Spleen (tissue), 7 donors: ENCODE measurements at regions not wholly inside any gene's neighbourhood (a gene's known extent, or its start where the extent isn't known, plus 50 kb on each side); places are given as distances from the start of the nearest gene placed in this dataset.

Source experiments
- POLR2A ChIP-seq, 3 donors: fragments of 450-650 bp; IDR thresholded peaks; one replicate each; pipeline ENCODE4 v1.5.1; 2017; ENCODE audit warnings: antibody characterized with exemption in 3 of 3, mild to moderate bottlenecking in 1 of 3
- TF ChIP-seq, protein P1 (sequence below), 11 experiments: fragments of 200-600 bp in 7 of 11; fragments of 450-650 bp in 4 of 11; sonication (generic) in 4 of 11; IDR thresholded peaks in 8 of 11; conservative IDR thresholded peaks in 3 of 11; 1 replicate in 7 of 11; 2 replicates in 4 of 11; pipeline versions ENCODE4 v1.4.0 to v1.8.0; 2016 to 2021; ENCODE audit warnings: antibody characterized with exemption in 11 of 11, inconsistent platforms in 4 of 11, mild to moderate bottlenecking in 1 of 11
- donor health status: DM: no; HTN: no; CAD: no; lungs with moderate emphysema.
- donor health status: DM: no; HTN: no; CAD: no.
- donor health status: DM: no; HTN: no; CAD: no.

DNA sequence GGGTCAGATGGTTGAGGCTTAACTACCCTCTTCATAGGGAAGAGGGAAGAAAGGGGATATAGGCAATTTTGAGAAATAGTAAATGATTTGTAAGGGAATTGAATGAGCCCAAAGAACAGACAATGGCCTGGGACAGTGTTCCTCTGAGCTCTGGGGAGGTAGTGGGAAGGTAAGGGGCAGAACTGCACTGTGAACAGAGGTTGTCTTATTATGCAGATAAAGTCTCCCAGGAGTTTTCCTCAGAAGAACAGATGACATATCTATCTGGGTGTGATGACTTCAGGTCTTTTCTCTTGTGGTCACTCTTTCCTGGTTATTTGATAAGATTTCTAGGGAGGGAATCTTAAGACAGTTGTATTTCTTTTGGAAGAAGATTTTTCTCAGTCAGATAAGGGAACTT, 296.1 kb downstream of the ZEB1 start:
- TF ChIP-seq, protein P1, sequence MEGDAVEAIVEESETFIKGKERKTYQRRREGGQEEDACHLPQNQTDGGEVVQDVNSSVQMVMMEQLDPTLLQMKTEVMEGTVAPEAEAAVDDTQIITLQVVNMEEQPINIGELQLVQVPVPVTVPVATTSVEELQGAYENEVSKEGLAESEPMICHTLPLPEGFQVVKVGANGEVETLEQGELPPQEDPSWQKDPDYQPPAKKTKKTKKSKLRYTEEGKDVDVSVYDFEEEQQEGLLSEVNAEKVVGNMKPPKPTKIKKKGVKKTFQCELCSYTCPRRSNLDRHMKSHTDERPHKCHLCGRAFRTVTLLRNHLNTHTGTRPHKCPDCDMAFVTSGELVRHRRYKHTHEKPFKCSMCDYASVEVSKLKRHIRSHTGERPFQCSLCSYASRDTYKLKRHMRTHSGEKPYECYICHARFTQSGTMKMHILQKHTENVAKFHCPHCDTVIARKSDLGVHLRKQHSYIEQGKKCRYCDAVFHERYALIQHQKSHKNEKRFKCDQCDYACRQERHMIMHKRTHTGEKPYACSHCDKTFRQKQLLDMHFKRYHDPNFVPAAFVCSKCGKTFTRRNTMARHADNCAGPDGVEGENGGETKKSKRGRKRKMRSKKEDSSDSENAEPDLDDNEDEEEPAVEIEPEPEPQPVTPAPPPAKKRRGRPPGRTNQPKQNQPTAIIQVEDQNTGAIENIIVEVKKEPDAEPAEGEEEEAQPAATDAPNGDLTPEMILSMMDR (IDR thresholded peaks at IDR 0.05 in 8 of 11, conservative IDR thresholded peaks at IDR 0.05 in 3 of 11): no peak
- no peak for TF ChIP-seq POLR2A (IDR thresholded peaks at IDR 0.05)
